ENCODE measurements at regions not wholly inside any gene's neighbourhood (a gene's known extent, or its start where the extent isn't known, plus 50 kb on each side); places are given as distances from the start of the nearest gene placed in this dataset.
A peak's percentile ranks its signal among the peaks of the same experiment; 100 is the strongest.
"Not testable (repeated sequence)": the region's sequence is repeated elsewhere in the genome, so short reads cannot be mapped to it uniquely, and the experiment has no call there.

DNA sequence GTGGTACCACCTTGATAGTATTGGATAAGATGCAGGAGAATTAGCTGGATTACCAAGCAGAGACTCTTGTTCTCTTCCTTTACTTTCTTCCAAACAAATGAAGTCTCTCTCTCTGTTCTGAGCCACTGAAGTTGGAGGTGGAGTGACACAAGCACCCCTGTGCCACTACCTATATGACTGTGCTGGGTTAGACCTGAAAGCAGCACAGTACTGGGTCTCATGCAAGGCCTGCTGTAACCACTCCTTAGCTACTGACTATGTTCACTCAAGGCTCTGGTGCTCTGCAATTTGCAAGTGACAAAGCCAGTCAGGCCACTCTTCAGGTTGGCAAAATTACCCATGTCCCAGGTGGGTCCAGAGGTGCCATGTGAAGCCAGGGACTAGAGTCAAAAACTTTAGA is 389.6 kb upstream of the MAOA start:
- H3K27ac Mint-ChIP-seq, result no peak overlapping the region
- H3K36me3 Mint-ChIP-seq, result peaks cover 5 to 7% of the 10 kb centered on the region in 2 donors
- H3K4me3 Mint-ChIP-seq, result no peak overlapping the region
- ATAC-seq (replicated peaks) (peak; percentile 78 to 91), DNase-seq (no peak)
- H3K27me3 Mint-ChIP-seq, result peaks cover 0 to 8% of the 10 kb centered on the region in 2 donors
- H3K4me1 Mint-ChIP-seq, result peaks cover 0 to 9% of the 10 kb centered on the region in 2 donors
- H3K9me3 Mint-ChIP-seq, result peaks cover 5 to 9% of the 10 kb centered on the region in 2 donors

DNA sequence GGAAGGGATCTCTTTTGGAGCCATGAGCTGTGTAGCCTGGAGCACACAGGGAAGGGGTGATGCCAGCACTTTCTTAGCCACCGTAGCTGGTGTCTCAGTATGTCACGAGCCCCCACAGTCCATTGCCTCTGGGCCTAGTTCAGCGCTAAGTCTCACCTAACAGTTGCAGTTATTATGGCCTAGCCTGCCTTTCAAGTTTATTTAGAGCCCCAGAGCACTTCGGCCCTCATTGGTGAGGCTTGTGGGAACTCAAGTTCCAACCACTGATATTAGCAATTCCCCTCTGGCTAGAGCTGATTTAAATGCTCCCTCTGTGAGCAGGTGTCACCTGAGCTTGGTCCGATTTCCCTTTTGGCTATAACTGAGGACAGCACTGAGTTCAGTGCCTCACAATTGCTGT is 388.4 kb upstream of the MAOA start:
- Mint-ChIP-seq H3K27ac (no peak overlapping the region), H3K4me1 (peaks cover 0 to 9% of the 10 kb centered on the region in 2 donors), H3K27me3 (peaks cover 0 to 8% of the 10 kb centered on the region in 2 donors), H3K9me3 (peaks cover 5 to 7% of the 10 kb centered on the region in 2 donors), H3K36me3 (peaks cover 5 to 7% of the 10 kb centered on the region in 2 donors), H3K4me3 (no peak overlapping the region)
- no peak for DNase-seq
- ATAC-seq (replicated peaks), result no peak

DNA sequence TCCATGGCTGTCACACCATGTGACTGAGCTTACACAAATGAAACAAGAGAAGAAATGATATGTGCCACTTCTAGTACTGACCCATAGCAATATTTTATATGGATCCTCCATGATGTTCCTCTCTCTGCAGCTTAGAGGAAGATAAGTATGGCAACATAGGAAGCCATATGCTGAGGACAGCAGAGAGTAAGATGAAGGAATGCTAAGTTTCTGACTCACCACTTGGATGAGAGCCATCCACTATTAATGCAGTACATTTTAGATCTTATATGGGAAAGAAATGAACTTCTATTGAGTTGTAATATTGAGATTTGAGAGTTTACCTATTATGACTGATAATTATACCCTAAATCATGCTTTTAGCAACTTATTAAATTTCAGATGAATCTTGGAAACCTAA is 386.9 kb upstream of the MAOA start:
- H3K36me3 Mint-ChIP-seq, result peaks cover 5% of the 10 kb centered on the region in 2 donors
- ATAC-seq (replicated peaks), result no peak
- H3K27ac Mint-ChIP-seq, result no peak overlapping the region
- H3K4me3 Mint-ChIP-seq, result no peak overlapping the region
- no peak for DNase-seq
- H3K9me3 Mint-ChIP-seq, result peaks cover 5 to 8% of the 10 kb centered on the region in 2 donors
- peaks cover 0 to 8% of the 10 kb centered on the region in 2 donors for H3K27me3 Mint-ChIP-seq
- H3K4me1 Mint-ChIP-seq, result peaks cover 0 to 9% of the 10 kb centered on the region in 2 donors

DNA sequence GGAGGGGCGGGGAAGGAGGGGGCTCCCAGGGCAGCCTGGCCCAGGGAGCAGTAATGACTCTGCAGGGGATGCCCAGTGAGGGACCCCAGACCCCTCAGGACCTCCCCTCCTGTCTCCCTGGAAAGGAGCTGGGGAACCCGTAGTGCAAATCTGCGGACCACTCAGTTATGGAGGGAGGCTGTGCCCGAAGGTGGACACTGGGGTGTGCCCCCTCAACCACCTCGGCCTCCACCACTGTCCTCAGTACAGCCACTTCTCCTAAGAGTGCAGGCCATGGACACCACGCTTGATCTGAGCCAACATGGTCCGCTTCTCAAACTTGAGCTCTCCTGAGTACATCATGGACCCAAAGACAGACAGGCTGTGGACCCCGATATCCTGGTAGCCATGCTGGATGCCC is 378.2 kb upstream of the MAOA start:
- H3K27me3 Mint-ChIP-seq, result no peaks in the 10 kb centered on the region
- H3K36me3 Mint-ChIP-seq, result peaks cover 0 to 3% of the 10 kb centered on the region in 2 donors
- peaks cover 14 to 15% of the 10 kb centered on the region in 2 donors for H3K9me3 Mint-ChIP-seq
- H3K4me1 Mint-ChIP-seq, result no peaks in the 10 kb centered on the region
- DNase-seq, result no peak
- no peak overlapping the region for H3K27ac Mint-ChIP-seq
- ATAC-seq (replicated peaks), result no peak
- H3K4me3 Mint-ChIP-seq, result no peak overlapping the region

DNA sequence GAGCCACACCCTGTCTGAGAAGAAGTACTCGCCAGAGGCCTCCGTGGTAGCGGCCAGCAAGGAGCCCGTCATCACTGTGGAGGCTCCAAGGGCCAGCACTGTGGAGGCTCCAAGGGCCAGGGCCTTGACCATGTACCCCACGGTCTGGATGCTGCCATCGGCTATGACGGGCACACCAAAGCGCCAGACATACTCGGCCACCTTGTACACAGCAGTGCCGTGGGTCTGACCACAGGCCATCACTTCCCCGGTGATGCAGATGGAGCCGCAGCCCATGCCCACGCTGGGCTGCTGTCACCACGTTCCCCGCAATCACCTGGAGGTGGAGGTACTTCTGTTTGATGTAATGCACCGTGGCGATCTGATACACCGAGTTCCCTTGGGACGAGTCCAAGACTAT is 377.7 kb upstream of the MAOA start:
- H3K4me3 Mint-ChIP-seq, result no peak overlapping the region
- H3K27ac Mint-ChIP-seq, result no peak overlapping the region
- no peaks in the 10 kb centered on the region for H3K27me3 Mint-ChIP-seq
- H3K4me1 Mint-ChIP-seq, result no peaks in the 10 kb centered on the region
- peaks cover 0 to 3% of the 10 kb centered on the region in 2 donors for H3K36me3 Mint-ChIP-seq
- peaks cover 13 to 16% of the 10 kb centered on the region in 2 donors for H3K9me3 Mint-ChIP-seq
- DNase-seq, result no peak
- ATAC-seq (replicated peaks), result no peak

DNA sequence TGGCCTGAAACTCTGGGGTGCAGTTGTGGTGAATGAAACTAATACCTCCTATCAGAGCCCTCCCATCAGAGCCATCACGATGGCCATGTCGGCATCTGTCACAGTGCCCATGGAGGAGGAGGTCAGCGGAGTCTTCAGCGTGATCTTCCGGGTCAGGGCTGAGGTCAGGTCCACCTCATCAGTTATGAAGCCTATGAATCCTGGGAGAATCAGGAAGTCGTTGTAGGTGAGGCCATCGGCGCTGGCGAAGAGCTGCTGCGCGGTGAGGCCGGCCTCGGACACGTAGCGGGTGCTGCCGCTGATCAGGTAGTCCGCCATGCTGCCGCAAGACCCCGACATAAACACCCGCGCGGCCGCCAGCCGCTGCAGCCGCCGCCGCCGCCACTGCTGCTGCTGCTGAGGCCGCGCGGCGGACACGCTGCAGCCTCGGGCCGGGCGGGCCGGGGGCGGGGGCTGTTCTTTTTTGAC is 376.7 kb upstream of the MAOA start:
- no peaks in the 10 kb centered on the region for H3K4me1 Mint-ChIP-seq
- H3K9me3 Mint-ChIP-seq, result peaks cover 11 to 16% of the 10 kb centered on the region in 2 donors
- ATAC-seq (replicated peaks), result no peak
- peaks cover 0 to 3% of the 10 kb centered on the region in 2 donors for H3K36me3 Mint-ChIP-seq
- DNase-seq, result no peak
- no peaks in the 10 kb centered on the region for H3K27me3 Mint-ChIP-seq
- no peak overlapping the region for H3K4me3 Mint-ChIP-seq
- H3K27ac Mint-ChIP-seq, result no peak overlapping the region

DNA sequence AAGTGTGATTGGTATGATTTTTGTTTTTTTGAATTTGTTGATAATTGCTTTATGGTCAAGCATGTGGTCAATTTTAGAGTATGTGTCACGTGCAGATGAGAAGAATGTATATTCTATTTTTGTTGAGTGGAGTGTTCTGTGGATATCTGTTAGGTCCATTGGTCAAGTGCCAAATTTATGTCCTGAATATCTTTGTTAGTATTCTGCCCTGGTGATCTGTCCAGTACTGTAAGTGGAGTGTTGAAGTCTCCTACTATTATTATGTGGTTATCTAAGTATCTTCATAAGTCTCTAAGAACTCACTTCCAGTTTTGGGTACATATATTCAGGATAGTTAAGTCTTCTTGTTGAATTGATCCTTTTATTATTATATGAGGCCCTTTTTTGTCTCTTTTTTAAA is 372.9 kb upstream of the MAOA start:
- Mint-ChIP-seq H3K27me3 (no peaks in the 10 kb centered on the region), H3K4me3 (no peak overlapping the region), H3K36me3 (peaks cover 0 to 7% of the 10 kb centered on the region in 2 donors), H3K4me1 (peaks cover 0 to 4% of the 10 kb centered on the region in 2 donors), H3K9me3 (peaks cover 12 to 16% of the 10 kb centered on the region in 2 donors), H3K27ac (no peak overlapping the region)
- ATAC-seq (replicated peaks) (no peak), DNase-seq (no peak)

DNA sequence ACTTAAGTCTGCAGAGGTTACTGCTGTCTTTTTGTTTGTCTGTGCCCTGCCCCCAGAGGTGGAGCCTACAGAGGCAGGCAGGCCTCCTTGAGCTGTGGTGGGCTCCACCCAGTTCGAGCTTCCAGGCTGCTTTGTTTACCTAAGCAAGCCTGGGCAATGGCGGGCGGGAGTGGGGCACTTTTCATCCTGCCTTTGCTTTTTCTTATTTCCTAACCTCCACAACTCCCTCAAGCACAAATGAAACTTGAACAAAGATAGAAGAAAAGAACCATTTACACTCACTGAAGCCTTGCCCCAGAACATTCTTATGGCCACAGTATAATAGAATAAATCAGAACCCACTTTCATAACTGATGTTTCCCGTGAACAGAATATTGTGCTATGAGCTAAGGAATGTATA is 344.5 kb upstream of the MAOA start:
- not testable (repeated sequence) for H3K27ac Mint-ChIP-seq; H3K4me1 Mint-ChIP-seq; DNase-seq; H3K36me3 Mint-ChIP-seq; H3K4me3 Mint-ChIP-seq; ATAC-seq (replicated peaks); H3K9me3 Mint-ChIP-seq; H3K27me3 Mint-ChIP-seq

DNA sequence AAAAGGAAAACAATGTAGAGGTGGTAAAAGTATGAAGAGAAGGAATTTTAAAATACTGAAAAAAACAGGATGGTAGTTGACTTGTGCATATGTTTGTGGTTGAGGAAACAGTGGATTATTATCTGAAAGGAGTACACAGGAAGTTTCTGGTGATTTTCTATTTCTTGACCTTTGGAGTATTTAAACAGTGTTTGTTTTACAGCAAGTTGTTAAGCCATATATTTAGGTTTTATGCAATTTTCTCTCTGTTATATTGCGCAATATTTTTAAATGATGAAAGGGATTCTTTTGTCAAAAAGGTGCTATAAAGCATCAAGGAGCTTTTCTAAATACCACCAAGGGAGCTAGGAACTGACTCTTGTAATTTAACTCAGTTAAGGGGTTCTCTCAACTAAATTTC is 343.1 kb upstream of the MAOA start:
- Mint-ChIP-seq H3K27ac (no peak overlapping the region), H3K9me3 (no peaks in the 10 kb centered on the region), H3K27me3 (peaks cover 0 to 5% of the 10 kb centered on the region in 2 donors), H3K4me1 (peaks cover 0 to 11% of the 10 kb centered on the region in 2 donors), H3K4me3 (no peak overlapping the region), H3K36me3 (no peaks in the 10 kb centered on the region)
- DNase-seq (no peak), ATAC-seq (replicated peaks) (no peak)

DNA sequence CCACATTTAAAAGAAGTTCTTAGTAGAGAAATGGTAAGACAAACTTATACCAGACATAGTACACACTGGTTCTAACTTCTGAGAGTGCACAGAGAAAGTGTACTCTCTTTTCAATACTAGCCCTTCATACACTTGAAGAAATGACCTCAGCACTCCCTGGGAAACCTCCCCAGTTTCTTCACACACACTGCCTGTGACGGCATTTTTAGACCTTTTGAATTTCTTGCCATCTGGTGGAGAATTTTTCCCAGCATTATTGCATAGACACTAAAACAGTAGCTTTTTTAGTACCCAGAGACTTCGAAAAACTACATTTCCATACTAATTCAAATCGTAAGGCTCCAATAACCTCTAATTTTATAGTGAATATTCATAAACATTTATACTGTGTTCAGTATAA is 341.6 kb upstream of the MAOA start:
- H3K36me3 Mint-ChIP-seq, result no peaks in the 10 kb centered on the region
- peaks cover 0 to 5% of the 10 kb centered on the region in 2 donors for H3K27me3 Mint-ChIP-seq
- no peak overlapping the region for H3K27ac Mint-ChIP-seq
- ATAC-seq (replicated peaks), result no peak
- H3K4me1 Mint-ChIP-seq, result peaks cover 0 to 14% of the 10 kb centered on the region in 2 donors
- H3K4me3 Mint-ChIP-seq, result no peak overlapping the region
- DNase-seq, result no peak
- H3K9me3 Mint-ChIP-seq, result no peaks in the 10 kb centered on the region

DNA sequence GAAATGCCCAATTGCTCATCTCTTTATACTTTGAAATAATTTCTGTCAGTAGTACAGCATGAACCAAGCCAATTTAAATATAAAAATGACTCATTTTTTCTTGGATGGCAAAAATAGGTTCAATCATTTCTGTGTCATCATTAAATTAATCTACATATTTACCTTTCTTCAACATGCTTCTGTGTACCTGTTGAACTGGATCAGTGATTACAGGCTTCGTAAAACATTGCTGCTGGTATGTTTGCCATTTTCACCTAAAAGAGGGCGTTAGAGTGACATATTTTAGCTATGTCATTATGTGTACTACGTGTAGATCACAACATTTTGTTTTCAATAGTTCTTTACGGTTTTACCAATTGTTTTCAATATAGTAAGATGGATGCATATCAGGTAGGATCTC is 340.5 kb upstream of the MAOA start:
- peaks cover 0 to 14% of the 10 kb centered on the region in 2 donors for H3K4me1 Mint-ChIP-seq
- no peak overlapping the region for H3K27ac Mint-ChIP-seq
- DNase-seq, result no peak
- H3K9me3 Mint-ChIP-seq, result no peaks in the 10 kb centered on the region
- no peaks in the 10 kb centered on the region for H3K36me3 Mint-ChIP-seq
- peaks cover 0 to 5% of the 10 kb centered on the region in 2 donors for H3K27me3 Mint-ChIP-seq
- no peak for ATAC-seq (replicated peaks)
- no peak overlapping the region for H3K4me3 Mint-ChIP-seq

DNA sequence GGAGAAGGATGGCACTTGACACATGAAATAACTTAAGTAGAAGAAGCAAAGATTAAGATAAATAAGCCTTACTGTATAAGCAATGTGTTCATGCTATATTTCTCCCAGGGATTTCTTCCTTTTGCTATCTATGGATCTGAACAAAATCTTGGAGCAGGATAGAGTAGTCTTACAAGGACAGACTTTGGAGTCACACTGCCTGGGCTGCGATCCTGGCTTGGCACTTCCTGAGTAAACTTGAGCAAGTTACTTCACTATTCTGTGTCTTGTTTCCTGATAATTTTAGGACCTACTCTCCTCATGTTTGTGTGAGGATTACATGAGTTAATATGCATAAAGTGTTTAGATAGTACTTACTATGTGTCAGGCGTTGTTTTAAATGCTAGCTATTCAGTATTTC is 340.0 kb upstream of the MAOA start:
- Mint-ChIP-seq H3K4me3 (no peak overlapping the region), H3K4me1 (peaks cover 0 to 14% of the 10 kb centered on the region in 2 donors), H3K27ac (no peak overlapping the region), H3K27me3 (peaks cover 0 to 6% of the 10 kb centered on the region in 2 donors), H3K9me3 (peaks cover under 1 to 4% of the 10 kb centered on the region in 2 donors), H3K36me3 (no peaks in the 10 kb centered on the region)
- ATAC-seq (replicated peaks) (no peak), DNase-seq (no peak)

DNA sequence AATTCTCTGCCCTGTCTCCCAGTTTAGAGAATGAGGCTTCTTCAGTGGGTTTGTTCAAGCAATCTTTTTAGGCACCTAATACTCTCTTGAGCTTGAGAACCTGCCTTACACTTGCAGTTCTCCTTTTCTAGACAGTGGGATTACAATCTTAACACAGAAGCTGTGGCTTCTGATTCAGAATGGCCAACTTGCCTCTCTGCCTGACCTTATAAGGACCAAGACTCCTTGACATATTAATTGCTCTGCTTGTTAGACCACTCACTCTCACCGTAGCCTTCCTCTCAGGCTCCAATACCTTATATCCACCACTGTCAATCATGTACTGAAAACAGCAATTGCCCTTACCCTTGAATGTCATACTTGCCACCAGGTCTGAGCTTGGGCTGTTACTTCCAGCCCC is 338.7 kb upstream of the MAOA start:
- H3K36me3 Mint-ChIP-seq, result peaks cover 2 to 4% of the 10 kb centered on the region in 2 donors
- ATAC-seq (replicated peaks) (peak; percentile 70), DNase-seq (no peak)
- H3K9me3 Mint-ChIP-seq, result peaks cover 5 to 17% of the 10 kb centered on the region in 2 donors
- H3K27ac Mint-ChIP-seq, result no peak overlapping the region
- H3K27me3 Mint-ChIP-seq, result peaks cover 0 to 5% of the 10 kb centered on the region in 2 donors
- H3K4me3 Mint-ChIP-seq, result no peak overlapping the region
- H3K4me1 Mint-ChIP-seq, result peaks cover 2 to 14% of the 10 kb centered on the region in 2 donors

DNA sequence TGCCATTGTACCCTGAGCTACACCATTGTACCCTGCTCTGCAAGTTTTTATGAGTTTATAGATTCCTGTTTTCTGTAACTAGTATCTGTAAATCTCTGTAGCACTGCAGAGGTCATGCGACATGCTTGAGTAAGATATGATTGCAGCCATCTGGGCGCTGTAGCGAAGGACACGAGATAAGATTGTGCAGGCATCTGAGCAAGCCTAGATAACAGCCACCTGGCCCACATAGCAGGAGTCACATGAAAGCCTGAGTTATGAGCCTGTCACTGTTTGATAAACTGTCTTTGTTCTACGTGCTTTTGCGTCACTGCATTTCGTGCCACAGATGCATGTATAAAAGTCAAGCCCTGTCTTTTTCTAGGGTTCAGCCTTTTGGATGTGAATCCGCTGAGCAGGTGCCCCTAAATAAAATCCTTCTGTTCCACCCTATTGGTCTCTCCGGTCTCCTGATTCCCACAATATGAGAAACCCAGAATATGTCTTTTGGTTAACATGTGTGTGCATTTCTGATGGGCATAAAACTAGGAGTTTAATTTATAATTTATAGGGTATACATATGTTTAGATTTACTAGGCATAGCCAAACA is 327.6 kb upstream of the MAOA start:
- ATAC-seq (replicated peaks), result no peak
- peaks cover 4 to 19% of the 10 kb centered on the region in 2 donors for H3K36me3 Mint-ChIP-seq
- peaks cover 0 to 6% of the 10 kb centered on the region in 2 donors for H3K27me3 Mint-ChIP-seq
- H3K9me3 Mint-ChIP-seq, result peaks cover 7 to 26% of the 10 kb centered on the region in 2 donors
- DNase-seq, result no peak
- no peak overlapping the region for H3K27ac Mint-ChIP-seq
- H3K4me3 Mint-ChIP-seq, result no peak overlapping the region
- no peaks in the 10 kb centered on the region for H3K4me1 Mint-ChIP-seq

DNA sequence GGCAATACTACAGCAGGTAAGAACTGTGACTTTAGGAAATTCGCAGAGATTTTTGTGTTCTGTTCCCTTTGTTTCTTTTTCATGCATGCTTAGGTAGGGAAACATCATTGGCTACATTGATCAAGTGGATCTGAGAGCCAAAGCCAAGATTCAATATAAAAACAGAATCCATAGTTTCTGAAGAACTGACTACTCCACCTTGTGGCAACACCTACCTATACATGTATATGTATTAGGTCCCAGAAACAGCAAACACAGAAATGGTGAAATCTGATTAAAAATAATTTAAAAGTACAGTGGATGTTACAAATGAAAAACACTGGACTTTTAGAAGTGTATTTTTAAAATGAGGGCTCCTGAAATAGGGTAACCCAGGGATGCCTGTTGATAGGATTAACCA is 322.6 kb upstream of the MAOA start:
- DNase-seq, result no peak
- ATAC-seq (replicated peaks), result no peak
- H3K27me3 Mint-ChIP-seq, result no peaks in the 10 kb centered on the region
- no peaks in the 10 kb centered on the region for H3K4me1 Mint-ChIP-seq
- H3K4me3 Mint-ChIP-seq, result no peak overlapping the region
- peaks cover 3 to 5% of the 10 kb centered on the region in 2 donors for H3K9me3 Mint-ChIP-seq
- no peak overlapping the region for H3K27ac Mint-ChIP-seq
- H3K36me3 Mint-ChIP-seq, result peaks cover 0 to 7% of the 10 kb centered on the region in 2 donors
